HepG2 (cell line): ENCODE measurements at regions not wholly inside any gene's neighbourhood (a gene's known extent, or its start where the extent isn't known, plus 50 kb on each side); places are given as distances from the start of the nearest gene placed in this dataset.

Experiments used
- ATAC-seq: fragments of 200-7000 bp; cut with Tn5 transposase; 3 replicates; pipeline ENCODE4 v1.9.1; 2020; ENCODE audit warnings: mild to moderate bottlenecking, moderate library complexity
- BruUV-seq: library from RNA; stranded (reverse); fragments of 400-500 nt; replicated peaks from 2 replicates; lab custom pipeline; 2021; lab: Mats Ljungman, UMichigan
- CTCF ChIA-PET: fragments of 300-600 bp; formaldehyde crosslinking; extraction: SDS; loops from one replicate; lab custom pipeline; 2021; ENCODE audit warnings: low total read pairs, inconsistent platforms, low intra/inter-chr PET ratio; lab: Yijun Ruan, JAX
- POLR2A ChIA-PET: fragments of 350-600 bp; sonication (Branson Sonifier 250); formaldehyde crosslinking; loops from one replicate; lab custom pipeline; 2020; ENCODE audit warnings: antibody characterized with exemption, inconsistent platforms; lab: Yijun Ruan, JAX
- DNase-seq: peaks from one replicate; pipeline ENCODE4 v3.0.0-alpha.2; 2015; ENCODE audit warnings: low spot score
- FAIRE-seq: peaks from 3 replicates; lab custom pipeline; 2011; peaks lifted over from hg19 to GRCh38; lab: Jason Lieb, UNC
- H2AFZ ChIP-seq: one replicate; pipeline ENCODE4 v1.6.1; 2011; ENCODE audit warnings: low read length, inconsistent platforms
- H3K27ac ChIP-seq: fragments of 300-600 bp; 3 replicates; pipeline ENCODE4 v1.8.0; 2011; ENCODE audit warnings: mixed run types, mild to moderate bottlenecking, mixed read lengths, low read length, inconsistent platforms; ENCODE audit not compliant: insufficient read depth; ENCODE audit errors: extremely low read length
- H3K27me3 ChIP-seq, 2 experiments: fragments of 200-600 bp in 1 of 2; 2 replicates in 1 of 2; 3 replicates in 1 of 2; pipeline versions ENCODE4 v1.6.0 to v1.8.0; 2011; ENCODE audit warnings: low read length in 2 of 2, mild to moderate bottlenecking in 2 of 2, moderate library complexity in 2 of 2, inconsistent platforms in 1 of 2; ENCODE audit not compliant: insufficient read depth in 2 of 2, control insufficient read depth in 1 of 2
- H3K36me3 ChIP-seq, 2 experiments: fragments of 200-600 bp in 1 of 2; replicated peaks in 1 of 2; 2 replicates in 1 of 2; 3 replicates in 1 of 2; pipeline versions ENCODE4 v1.5.1 to v1.8.0; 2011; ENCODE audit warnings: low read length in 2 of 2, inconsistent platforms in 1 of 2; ENCODE audit not compliant: insufficient read depth in 2 of 2, control insufficient read depth in 1 of 2
- H3K4me1 ChIP-seq: 2 replicates; pipeline ENCODE4 v1.5.1; 2012; ENCODE audit warnings: low read length, inconsistent platforms; ENCODE audit not compliant: insufficient read depth
- H3K4me2 ChIP-seq: 2 replicates; pipeline ENCODE4 v1.6.0; 2011; ENCODE audit warnings: low read depth, low read length, inconsistent platforms
- H3K4me3 ChIP-seq, 3 experiments: fragments of 200-600 bp in 1 of 3; sonication (generic), shearing (Covaris generic) in 1 of 3; replicated peaks in 1 of 3; 2 replicates each; pipeline ENCODE4 v1.5.1; 2011 to 2016; ENCODE audit warnings: low read length in 3 of 3, inconsistent platforms in 2 of 3, low read depth in 2 of 3, mild to moderate bottlenecking in 2 of 3, control low read depth in 1 of 3, mixed read lengths in 1 of 3; ENCODE audit not compliant: insufficient read depth in 1 of 3
- H3K79me2 ChIP-seq: one replicate; pipeline ENCODE4 v1.6.1; 2011; ENCODE audit warnings: low read length, inconsistent platforms; ENCODE audit not compliant: insufficient read depth
- H3K9ac ChIP-seq: 2 replicates; pipeline ENCODE4 v1.6.0; 2011; ENCODE audit warnings: mild to moderate bottlenecking, low read depth, low read length, inconsistent platforms; ENCODE audit not compliant: insufficient read depth
- H3K9me3 ChIP-seq: 2 replicates; pipeline ENCODE4 v1.5.1; 2012; ENCODE audit warnings: mild to moderate bottlenecking, low read length
- H4K20me1 ChIP-seq: 2 replicates; pipeline ENCODE4 v1.6.0; 2011; ENCODE audit warnings: inconsistent platforms, mild to moderate bottlenecking, low read length, moderate library complexity; ENCODE audit not compliant: insufficient read depth
- JUNB ChIP-seq: sonication (generic); formaldehyde crosslinking; IDR thresholded peaks from 2 replicates; pipeline ENCODE4 v1.8.0; 2022; ENCODE audit warnings: missing genetic modification reagents, mild to moderate bottlenecking, borderline replicate concordance
- KMT2A ChIP-seq: sonication (generic); formaldehyde crosslinking; IDR thresholded peaks from 2 replicates; pipeline ENCODE4 v1.4.0; 2020; ENCODE audit warnings: missing genetic modification reagents
- MTF1 ChIP-seq: sonication (generic); formaldehyde crosslinking; IDR thresholded peaks from 2 replicates; pipeline ENCODE4 v1.5.0; 2020; ENCODE audit warnings: missing genetic modification reagents
- PRPF4 ChIP-seq: fragments of 200-400 bp; formaldehyde crosslinking; IDR thresholded peaks from 2 replicates; pipeline ENCODE4 v1.6.1; 2016; ENCODE audit warnings: low read length, low read depth; ENCODE audit not compliant: poor library complexity, severe bottlenecking
- SIN3B ChIP-seq: fragments of 150-350 bp; IDR thresholded peaks from 2 replicates; pipeline ENCODE4 v1.6.1; 2014; ENCODE audit warnings: low read length
- UBTF ChIP-seq: sonication (generic); formaldehyde crosslinking; IDR thresholded peaks from 2 replicates; pipeline ENCODE4 v1.4.0; 2020; ENCODE audit warnings: mild to moderate bottlenecking, missing genetic modification reagents
- ZNF512B ChIP-seq: sonication (generic); formaldehyde crosslinking; IDR thresholded peaks from 2 replicates; pipeline ENCODE4 v1.5.1; 2020; ENCODE audit warnings: missing genetic modification reagents, mild to moderate bottlenecking, borderline replicate concordance
- ZNF703 ChIP-seq: sonication (generic); formaldehyde crosslinking; IDR thresholded peaks from 2 replicates; pipeline ENCODE4 v1.5.1; 2020; ENCODE audit warnings: missing genetic modification reagents, mild to moderate bottlenecking, moderate library complexity, borderline replicate concordance
- WGBS: methylation state at CpG from one replicate; pipeline ENCODE4 v1.1.6; 2017; ENCODE audit warnings: low lambda C conversion rate; 5-methylcytosine and 5-hydroxymethylcytosine counted together
- in situ Hi-C: cut with HindIII; loops from 2 replicates; pipeline ENCODE4 v1.10.0; 2017; ENCODE audit warnings: low pct_unique_long_range_greater_than_20kb; ENCODE audit not compliant: extremely low pct_ligation_motif_present
- intact Hi-C: fragments of 100-400 bp; cut with micrococcal nuclease; formaldehyde crosslinking; loops from one replicate; pipeline ENCODE4 v1.10.0; 2022; ENCODE audit not compliant: unreplicated experiment

- no peaks in the 10 kb centered on the region for H3K9me3 ChIP-seq
- POLR2A ChIA-PET = no interaction called here
- H3K4me3 ChIP-seq = no peak overlapping the region
- no peaks in the 10 kb centered on the region for H3K27me3 ChIP-seq
- WGBS = 58% methylated on average over 5 of the region's 5 CpGs
- H3K4me1 ChIP-seq = no peaks in the 10 kb centered on the region
- H3K79me2 ChIP-seq = no peaks in the 10 kb centered on the region
- H3K9ac ChIP-seq = no peak overlapping the region
- no TSS peak for BruUV-seq
- H4K20me1 ChIP-seq = no peaks in the 10 kb centered on the region
- intact Hi-C loops (no loop called here), in situ Hi-C loops (no loop called here)
- CTCF ChIA-PET = no interaction called here
- H3K27ac ChIP-seq = no peak overlapping the region
- ATAC-seq (no peak), FAIRE-seq (no peak), DNase-seq (no peak)
- H2AFZ ChIP-seq = no peak overlapping the region
- no peaks in the 10 kb centered on the region for H3K36me3 ChIP-seq
- TF ChIP-seq KMT2A = no peak
- TF ChIP-seq ZNF512B = no peak
- TF ChIP-seq PRPF4 = no peak
- TF ChIP-seq MTF1 (CRISPR knock-in tag) = no peak
- no peak for TF ChIP-seq JUNB (CRISPR knock-in tag)
- no peak for TF ChIP-seq UBTF
- TF ChIP-seq ZNF703 (CRISPR knock-in tag) = no peak
- no peak for TF ChIP-seq SIN3B
- H3K4me2 ChIP-seq = no peak overlapping the region
Measured at GRCh38 chr2:180145163-180145562, 138.1 kb upstream of the CWC22 start.
